A549 (cell line): ENCODE measurements at regions not wholly inside any gene's neighbourhood (a gene's known extent, or its start where the extent isn't known, plus 50 kb on each side); places are given as distances from the start of the nearest gene placed in this dataset.

Experiments
- CEBPB ChIP-seq, 2 experiments: fragments of >200 bp in 1 of 2; sonication (Bioruptor Twin) in 1 of 2; formaldehyde crosslinking in 1 of 2; IDR thresholded peaks; 2 replicates each; pipeline ENCODE4 v1.6.1; 2012 to 2016
- CHD2 ChIP-seq: fragments of 150-350 bp; IDR thresholded peaks from 2 replicates; pipeline ENCODE4 v1.6.1; 2014; ENCODE audit warnings: low read length; ENCODE audit not compliant: partially characterized antibody
- CHD4 ChIP-seq: fragments of 200-600 bp; sonication (generic); IDR thresholded peaks from 2 replicates; pipeline ENCODE4 v1.6.1; 2016; ENCODE audit warnings: antibody characterized with exemption, mild to moderate bottlenecking, borderline replicate concordance
- EP300 ChIP-seq, 2 experiments: fragments of >200 bp; sonication (Bioruptor Twin); formaldehyde crosslinking; IDR thresholded peaks; 2 replicates in 1 of 2; 3 replicates in 1 of 2; pipeline ENCODE4 v1.6.1; 2016 to 2017
- JUNB ChIP-seq: fragments of >200 bp; sonication (Bioruptor Twin); formaldehyde crosslinking; IDR thresholded peaks from 2 replicates; pipeline ENCODE4 v1.6.1; 2016
- MAFK ChIP-seq: fragments of 450-650 bp; IDR thresholded peaks from 2 replicates; pipeline ENCODE4 v1.6.1; 2014; ENCODE audit not compliant: partially characterized antibody
- POLR2A ChIP-seq: IDR thresholded peaks from 2 replicates; pipeline ENCODE4 v1.6.1; 2012; ENCODE audit warnings: mild to moderate bottlenecking, low read length
- POLR2AphosphoS2 ChIP-seq: conservative IDR thresholded peaks from 2 replicates; pipeline ENCODE4 v1.6.1; 2012; ENCODE audit warnings: low read length, improper control_type of control experiment, inconsistent platforms
- TP53 ChIP-seq: fragments of 250-450 bp; sonication (Bioruptor Pico); IDR thresholded peaks from 2 replicates; pipeline ENCODE4 v1.5.0; 2021; ENCODE audit warnings: mild to moderate bottlenecking, moderate library complexity
- ZFP36 ChIP-seq: fragments of 450-650 bp; IDR thresholded peaks from 2 replicates; pipeline ENCODE4 v1.6.1; 2014; ENCODE audit warnings: borderline replicate concordance; ENCODE audit not compliant: partially characterized antibody
- TF ChIP-seq, protein P1 (sequence below): fragments of >200 bp; sonication (Bioruptor Twin); formaldehyde crosslinking; IDR thresholded peaks from 3 replicates; pipeline ENCODE4 v1.5.1; 2016
- TF ChIP-seq, protein P2 (sequence below): fragments of 200-600 bp; sonication (generic); IDR thresholded peaks from 2 replicates; pipeline ENCODE4 v1.6.1; 2016; ENCODE audit warnings: antibody characterized with exemption, mild to moderate bottlenecking, moderate library complexity

DNA sequence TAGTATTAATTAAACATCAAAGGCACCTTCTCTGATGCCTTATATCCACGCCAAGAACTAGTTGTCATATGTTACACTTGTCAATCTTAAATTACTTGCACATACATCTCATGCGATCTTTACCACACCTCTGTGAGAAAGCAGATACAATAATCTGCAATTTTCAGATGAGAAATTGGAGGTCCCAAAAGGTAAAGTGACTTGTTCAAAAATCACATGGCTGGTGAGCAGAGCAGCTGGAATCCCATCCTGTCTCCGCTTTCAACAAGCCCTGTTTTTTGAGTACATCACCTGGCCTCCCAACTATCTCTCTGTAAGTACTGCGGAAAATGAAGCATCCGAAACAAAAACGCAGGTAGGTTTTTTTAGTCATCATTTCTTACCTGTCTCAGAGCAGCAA is 203.4 kb upstream of the FOXN3 start:
- no peak for TF ChIP-seq POLR2AphosphoS2
- TF ChIP-seq, protein P1, sequence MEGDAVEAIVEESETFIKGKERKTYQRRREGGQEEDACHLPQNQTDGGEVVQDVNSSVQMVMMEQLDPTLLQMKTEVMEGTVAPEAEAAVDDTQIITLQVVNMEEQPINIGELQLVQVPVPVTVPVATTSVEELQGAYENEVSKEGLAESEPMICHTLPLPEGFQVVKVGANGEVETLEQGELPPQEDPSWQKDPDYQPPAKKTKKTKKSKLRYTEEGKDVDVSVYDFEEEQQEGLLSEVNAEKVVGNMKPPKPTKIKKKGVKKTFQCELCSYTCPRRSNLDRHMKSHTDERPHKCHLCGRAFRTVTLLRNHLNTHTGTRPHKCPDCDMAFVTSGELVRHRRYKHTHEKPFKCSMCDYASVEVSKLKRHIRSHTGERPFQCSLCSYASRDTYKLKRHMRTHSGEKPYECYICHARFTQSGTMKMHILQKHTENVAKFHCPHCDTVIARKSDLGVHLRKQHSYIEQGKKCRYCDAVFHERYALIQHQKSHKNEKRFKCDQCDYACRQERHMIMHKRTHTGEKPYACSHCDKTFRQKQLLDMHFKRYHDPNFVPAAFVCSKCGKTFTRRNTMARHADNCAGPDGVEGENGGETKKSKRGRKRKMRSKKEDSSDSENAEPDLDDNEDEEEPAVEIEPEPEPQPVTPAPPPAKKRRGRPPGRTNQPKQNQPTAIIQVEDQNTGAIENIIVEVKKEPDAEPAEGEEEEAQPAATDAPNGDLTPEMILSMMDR: no peak
- TF ChIP-seq POLR2A: no peak
- no peak for TF ChIP-seq EP300 (IDR thresholded peaks at IDR 0.05)
- TF ChIP-seq, protein P2, sequence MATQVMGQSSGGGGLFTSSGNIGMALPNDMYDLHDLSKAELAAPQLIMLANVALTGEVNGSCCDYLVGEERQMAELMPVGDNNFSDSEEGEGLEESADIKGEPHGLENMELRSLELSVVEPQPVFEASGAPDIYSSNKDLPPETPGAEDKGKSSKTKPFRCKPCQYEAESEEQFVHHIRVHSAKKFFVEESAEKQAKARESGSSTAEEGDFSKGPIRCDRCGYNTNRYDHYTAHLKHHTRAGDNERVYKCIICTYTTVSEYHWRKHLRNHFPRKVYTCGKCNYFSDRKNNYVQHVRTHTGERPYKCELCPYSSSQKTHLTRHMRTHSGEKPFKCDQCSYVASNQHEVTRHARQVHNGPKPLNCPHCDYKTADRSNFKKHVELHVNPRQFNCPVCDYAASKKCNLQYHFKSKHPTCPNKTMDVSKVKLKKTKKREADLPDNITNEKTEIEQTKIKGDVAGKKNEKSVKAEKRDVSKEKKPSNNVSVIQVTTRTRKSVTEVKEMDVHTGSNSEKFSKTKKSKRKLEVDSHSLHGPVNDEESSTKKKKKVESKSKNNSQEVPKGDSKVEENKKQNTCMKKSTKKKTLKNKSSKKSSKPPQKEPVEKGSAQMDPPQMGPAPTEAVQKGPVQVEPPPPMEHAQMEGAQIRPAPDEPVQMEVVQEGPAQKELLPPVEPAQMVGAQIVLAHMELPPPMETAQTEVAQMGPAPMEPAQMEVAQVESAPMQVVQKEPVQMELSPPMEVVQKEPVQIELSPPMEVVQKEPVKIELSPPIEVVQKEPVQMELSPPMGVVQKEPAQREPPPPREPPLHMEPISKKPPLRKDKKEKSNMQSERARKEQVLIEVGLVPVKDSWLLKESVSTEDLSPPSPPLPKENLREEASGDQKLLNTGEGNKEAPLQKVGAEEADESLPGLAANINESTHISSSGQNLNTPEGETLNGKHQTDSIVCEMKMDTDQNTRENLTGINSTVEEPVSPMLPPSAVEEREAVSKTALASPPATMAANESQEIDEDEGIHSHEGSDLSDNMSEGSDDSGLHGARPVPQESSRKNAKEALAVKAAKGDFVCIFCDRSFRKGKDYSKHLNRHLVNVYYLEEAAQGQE: no peak
- no peak for TF ChIP-seq JUNB
- no peak for TF ChIP-seq CEBPB (IDR thresholded peaks at IDR 0.05)
- TF ChIP-seq CHD4: no peak
- TF ChIP-seq CHD2: no peak
- no peak for TF ChIP-seq ZFP36
- TF ChIP-seq TP53 (CRISPR knock-in tag): no peak
- TF ChIP-seq MAFK: no peak
